NT2/D1 (cell line): ENCODE measurements at regions not wholly inside any gene's neighbourhood (a gene's known extent, or its start where the extent isn't known, plus 50 kb on each side); places are given as distances from the start of the nearest gene placed in this dataset.

ENCODE experiments used
- SUZ12 ChIP-seq: IDR thresholded peaks from 2 replicates; pipeline ENCODE4 v1.6.1; 2011; ENCODE audit not compliant: insufficient read length, insufficient read depth; ENCODE audit errors: extremely low read depth
- YY1 ChIP-seq: IDR thresholded peaks from 2 replicates; pipeline ENCODE4 v1.6.1; 2011; ENCODE audit not compliant: insufficient read length, insufficient read depth
- ZNF274 ChIP-seq: IDR thresholded peaks from 2 replicates; pipeline ENCODE4 v1.6.1; 2011; ENCODE audit warnings: mild to moderate bottlenecking, low read depth, low read length

DNA sequence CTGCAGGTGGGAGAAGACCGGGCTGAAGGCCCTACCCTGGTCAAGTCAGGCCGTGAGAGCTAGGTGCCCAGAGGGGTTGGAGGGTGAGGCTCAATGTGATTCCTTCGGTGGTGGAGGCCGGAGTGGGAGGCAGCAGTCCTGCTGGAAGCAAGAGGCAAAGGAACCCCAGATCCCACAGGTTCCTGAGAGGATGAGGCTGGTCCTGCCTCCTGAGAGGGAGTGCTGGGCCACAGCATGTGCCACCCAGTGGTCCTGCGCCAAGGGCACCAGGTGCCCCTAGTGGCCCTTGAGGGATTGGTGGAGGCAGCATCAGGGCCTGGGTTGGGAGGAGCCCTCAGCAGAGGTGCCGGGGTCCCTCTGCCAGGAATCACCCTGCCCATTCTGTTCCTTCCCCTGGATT is 59.1 kb downstream of the BARX1 start:
- no peak for TF ChIP-seq ZNF274
- no peak for TF ChIP-seq YY1
- TF ChIP-seq SUZ12 = no peak
